HTR-8/SVneo (cell line): ENCODE measurements at regions not wholly inside any gene's neighbourhood (a gene's known extent, or its start where the extent isn't known, plus 50 kb on each side); places are given as distances from the start of the nearest gene placed in this dataset.
"Not testable (repeated sequence)": the region's sequence is repeated elsewhere in the genome, so short reads cannot be mapped to it uniquely, and the experiment has no call there.

Source experiments
- DNase-seq: peaks from one replicate; pipeline ENCODE4 v3.0.0; 2011; ENCODE audit warnings: low spot score, mixed read lengths; ENCODE audit not compliant: insufficient read length
- FAIRE-seq: peaks from 2 replicates; lab custom pipeline; 2011; peaks lifted over from hg19 to GRCh38; lab: Jason Lieb, UNC

- peak; percentile 3 for DNase-seq
- FAIRE-seq: no peak
Measured at GRCh38 chr2:223494942-223495341, 107.2 kb downstream of the SCG2 start.

GRCh38 chr2:223496853-223497252 is 105.3 kb downstream of the SCG2 start:
- not testable (repeated sequence) for FAIRE-seq, DNase-seq

- DNase-seq: no peak
- FAIRE-seq: no peak
Measured at GRCh38 chr2:223500709-223501108, 101.5 kb downstream of the SCG2 start.

GRCh38 chr2:223501641-223502040 is 100.5 kb downstream of the SCG2 start:
- DNase-seq: no peak
- no peak for FAIRE-seq

GRCh38 chr2:223503746-223504145 is 98.4 kb downstream of the SCG2 start:
- FAIRE-seq: no peak
- no peak for DNase-seq

- no peak for DNase-seq
- FAIRE-seq: no peak
Measured at GRCh38 chr2:223508372-223508771, 93.8 kb downstream of the SCG2 start.

- FAIRE-seq: no peak
- DNase-seq: no peak
Measured at GRCh38 chr2:223510713-223511112, 91.4 kb downstream of the SCG2 start.

- DNase-seq (no peak), FAIRE-seq (no peak)
Measured at GRCh38 chr2:223511168-223511567, 91.0 kb downstream of the SCG2 start.

- FAIRE-seq: no peak
- DNase-seq: no peak
Measured at GRCh38 chr2:223513771-223514455, 88.2 kb downstream of the SCG2 start.

- DNase-seq: no peak
- no peak for FAIRE-seq
Measured at GRCh38 chr2:223519471-223519870, 82.7 kb downstream of the SCG2 start.

GRCh38 chr2:223522796-223523195 is 79.4 kb downstream of the SCG2 start:
- DNase-seq (no peak), FAIRE-seq (no peak)

GRCh38 chr2:223523551-223524001 is 78.6 kb downstream of the SCG2 start:
- FAIRE-seq (no peak), DNase-seq (no peak)

- DNase-seq (no peak), FAIRE-seq (no peak)
Measured at GRCh38 chr2:223524066-223524465, 78.1 kb downstream of the SCG2 start.

GRCh38 chr2:223526106-223526505 is 76.1 kb downstream of the SCG2 start:
- FAIRE-seq: no peak

GRCh38 chr2:223528036-223528435 is 74.1 kb downstream of the SCG2 start:
- FAIRE-seq (no peak), DNase-seq (no peak)

More at GRCh38 chr2:223526106-223526505, 76.1 kb downstream of the SCG2 start:
- peak; percentile 14 for DNase-seq

GRCh38 chr2:223529696-223530095 is 72.5 kb downstream of the SCG2 start:
- no peak for FAIRE-seq
- no peak for DNase-seq

GRCh38 chr2:223530811-223531210 is 71.3 kb downstream of the SCG2 start:
- FAIRE-seq: no peak
- no peak for DNase-seq

GRCh38 chr2:223532161-223532560 is 70.0 kb downstream of the SCG2 start:
- DNase-seq (no peak), FAIRE-seq (no peak)

GRCh38 chr2:223532712-223533111 is 69.4 kb downstream of the SCG2 start:
- DNase-seq (no peak), FAIRE-seq (no peak)

GRCh38 chr2:223536546-223536945 is 65.6 kb downstream of the SCG2 start:
- DNase-seq (no peak), FAIRE-seq (no peak)

GRCh38 chr2:223537115-223537514 is 65.0 kb downstream of the SCG2 start:
- DNase-seq: no peak
- peak; percentile 40 for FAIRE-seq
